ENCODE measurements at regions not wholly inside any gene's neighbourhood (a gene's known extent, or its start where the extent isn't known, plus 50 kb on each side); places are given as distances from the start of the nearest gene placed in this dataset.

- TF ChIP-seq CTCF (IDR thresholded peaks at IDR 0.05) (no peak), POLR2A (IDR thresholded peaks at IDR 0.05) (no peak)
These were observed 57.2 kb upstream of the RUNX1 start for GRCh38 chr21:35106246-35106835.
